Erythroblast (primary cell): ENCODE measurements at regions not wholly inside any gene's neighbourhood (a gene's known extent, or its start where the extent isn't known, plus 50 kb on each side); places are given as distances from the start of the nearest gene placed in this dataset.

ENCODE experiments used
- GATA1 ChIP-seq: IDR thresholded peaks from 2 replicates; pipeline ENCODE4 v1.6.1; 2011; ENCODE audit warnings: low read depth, mild to moderate bottlenecking, control low read depth, low read length, moderate library complexity
- POLR2A ChIP-seq: IDR thresholded peaks from 2 replicates; pipeline ENCODE4 v1.6.1; 2011; ENCODE audit warnings: mild to moderate bottlenecking, low read length

DNA sequence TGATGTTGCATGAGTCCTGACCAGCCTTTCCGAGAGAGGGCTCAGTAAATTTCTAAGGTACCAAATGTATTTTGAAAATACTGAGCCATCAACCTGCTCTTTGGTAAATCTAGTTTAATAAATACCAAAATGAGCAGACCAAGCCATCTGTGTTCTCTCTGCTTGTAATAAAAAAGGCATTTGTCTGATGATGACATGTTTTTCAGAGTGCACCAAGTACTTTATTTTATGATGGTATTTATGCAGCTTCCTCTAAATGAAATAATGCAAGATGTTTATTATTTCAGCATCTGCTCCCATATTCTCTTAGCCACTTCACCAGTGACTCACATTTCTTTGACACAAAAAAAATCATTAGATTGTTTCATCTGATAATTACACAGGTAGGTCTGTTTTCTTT lies 700.5 kb downstream of the TRIML1 start:
- TF ChIP-seq POLR2A (no peak), GATA1 (no peak)
